ENCODE measurements at regions not wholly inside any gene's neighbourhood (a gene's known extent, or its start where the extent isn't known, plus 50 kb on each side); places are given as distances from the start of the nearest gene placed in this dataset.

DNA sequence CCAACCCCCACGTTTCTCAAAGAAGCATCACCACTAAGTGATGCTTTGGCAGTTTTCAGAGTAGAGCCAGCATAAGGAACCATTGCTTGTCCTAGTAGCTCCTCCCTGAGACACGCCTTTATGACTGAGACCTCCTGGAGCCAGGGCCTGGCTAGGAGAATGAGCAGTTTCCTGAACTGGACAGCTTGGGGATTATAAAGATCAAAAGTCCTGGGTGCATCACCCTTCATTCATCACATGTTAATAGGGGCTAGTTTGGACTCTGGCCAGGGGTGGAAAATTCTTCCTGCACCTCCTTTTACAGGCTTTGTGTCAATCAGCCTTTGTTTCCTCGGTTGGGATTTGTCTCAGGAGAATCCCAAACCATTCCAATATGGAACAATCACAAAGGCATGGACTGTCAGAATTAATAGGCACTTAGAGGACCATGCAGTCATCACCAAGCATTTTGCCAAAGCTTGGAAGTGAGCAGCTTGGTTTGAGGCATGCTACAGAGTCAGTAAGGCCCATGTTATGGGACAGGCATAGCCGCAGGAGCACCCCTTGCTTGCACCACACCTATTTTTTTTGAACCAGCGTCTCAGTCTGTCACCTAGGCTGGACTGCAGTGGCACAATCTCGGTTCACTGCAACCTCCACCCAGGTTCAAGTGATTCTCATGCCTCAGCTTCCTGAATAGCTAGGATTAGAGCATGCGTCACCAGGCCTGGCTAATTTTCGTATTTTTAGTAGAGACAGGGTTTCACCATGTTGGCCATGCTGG is 64.9 kb upstream of the TGM3 start:
- DNase-seq (ENCODE audit: low read depth, low spot score), result peak; percentile 29
- in situ Hi-C loops (cut with HindIII; ENCODE audit: low pct_unique_long_range_greater_than_20kb, low sequenced_read_pairs), result no loop called here

GRCh38 chr20:2231701-2232100 is 64.1 kb upstream of the TGM3 start:
- no peak for DNase-seq (ENCODE audit: low read depth, low spot score)
- in situ Hi-C loops (cut with HindIII; ENCODE audit: low pct_unique_long_range_greater_than_20kb, low sequenced_read_pairs), result no loop called here

DNA sequence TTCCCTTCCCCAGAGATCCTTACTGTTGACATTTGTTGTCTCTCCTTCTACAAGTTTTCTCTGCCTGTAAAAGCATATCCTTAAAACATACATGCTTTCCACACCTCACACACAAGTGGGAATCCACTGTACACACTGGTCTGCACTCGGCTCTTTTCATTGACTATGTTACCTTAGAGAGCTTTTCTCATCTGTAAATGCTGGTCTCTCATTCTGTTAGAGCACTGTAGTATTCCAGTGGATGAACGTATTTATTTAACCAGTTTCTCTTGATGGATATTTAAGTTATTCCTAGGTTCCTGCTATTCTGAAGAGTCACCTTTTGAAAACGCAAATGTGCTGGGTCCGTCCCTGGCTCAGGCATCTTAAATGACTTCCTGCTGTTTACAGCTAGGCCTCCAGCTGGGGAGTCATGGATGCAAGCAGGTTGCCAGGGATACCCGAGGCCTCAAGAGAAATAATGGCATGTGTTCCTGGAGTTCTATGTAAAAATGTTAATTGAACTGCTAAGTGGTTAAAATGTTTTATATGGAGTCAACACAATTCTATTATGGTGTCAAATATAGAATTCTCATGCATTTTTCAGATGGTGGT is 61.1 kb upstream of the TGM3 start:
- in situ Hi-C loops (cut with HindIII; ENCODE audit: low pct_unique_long_range_greater_than_20kb, low sequenced_read_pairs), result no loop called here
- DNase-seq (ENCODE audit: low read depth, low spot score), result no peak

DNA sequence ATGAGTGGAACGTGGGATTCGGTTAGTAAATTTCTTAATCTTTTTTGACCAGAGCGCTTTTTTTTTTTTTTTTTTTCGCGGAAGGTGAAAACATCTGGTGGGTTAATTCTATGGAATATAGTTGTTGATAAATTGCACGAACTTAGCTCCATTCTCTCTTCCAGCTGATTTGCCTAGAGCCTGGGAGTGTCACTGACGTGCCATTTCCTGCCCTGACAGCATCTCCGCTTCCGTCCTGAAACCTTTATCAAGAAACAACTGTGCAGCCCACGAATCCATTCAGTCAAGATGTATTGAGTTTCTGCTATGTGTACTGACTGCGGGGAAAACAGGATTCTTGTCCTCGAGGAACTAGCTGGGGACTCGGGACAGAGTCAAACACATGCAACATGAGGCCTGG is 59.5 kb upstream of the TGM3 start:
- in situ Hi-C loops (cut with HindIII; ENCODE audit: low pct_unique_long_range_greater_than_20kb, low sequenced_read_pairs), result no loop called here
- no peak for DNase-seq (ENCODE audit: low read depth, low spot score)

DNA sequence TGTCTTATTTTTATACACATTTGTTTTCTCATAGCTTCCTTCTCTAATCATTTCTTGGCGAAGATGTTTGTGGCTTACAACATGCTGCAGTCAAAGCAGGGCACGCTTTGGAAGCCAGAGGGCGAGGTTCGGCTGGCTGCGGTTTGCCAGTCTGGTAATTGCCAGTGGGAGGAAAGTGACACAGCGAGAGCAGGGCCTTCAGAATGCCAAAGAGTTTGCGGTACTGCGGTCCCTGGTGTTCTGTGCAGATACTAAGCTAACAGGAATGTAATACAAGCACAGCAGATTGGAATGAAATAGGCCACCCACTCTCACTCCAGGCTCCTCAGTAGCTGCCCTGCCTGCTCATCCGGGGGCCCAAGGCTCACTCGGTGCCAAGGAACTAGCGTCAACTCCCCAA is 58.7 kb upstream of the TGM3 start:
- no peak for DNase-seq (ENCODE audit: low read depth, low spot score)
- in situ Hi-C loops (cut with HindIII; ENCODE audit: low pct_unique_long_range_greater_than_20kb, low sequenced_read_pairs), result no loop called here

DNA sequence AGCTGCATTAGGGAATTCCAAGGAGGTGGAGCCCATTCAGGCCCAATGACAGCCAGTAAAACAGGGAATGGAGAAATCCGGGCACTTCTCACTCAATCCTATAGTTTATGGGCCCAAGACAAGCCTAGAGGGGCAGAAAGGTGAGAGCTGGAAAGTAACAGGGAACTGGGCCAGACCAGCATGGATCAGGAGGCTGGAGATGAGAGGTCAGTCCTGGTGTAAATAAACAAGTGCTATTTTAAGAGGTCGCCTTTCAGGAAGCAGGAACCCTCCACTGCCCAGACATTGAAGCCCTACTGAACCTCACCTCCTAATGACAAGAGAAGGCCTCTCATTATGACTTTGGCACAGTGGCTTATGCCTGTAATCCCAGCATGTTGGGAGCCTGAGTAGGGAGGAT is 57.2 kb upstream of the TGM3 start:
- no peak for DNase-seq (ENCODE audit: low read depth, low spot score)
- in situ Hi-C loops (cut with HindIII; ENCODE audit: low pct_unique_long_range_greater_than_20kb, low sequenced_read_pairs), result no loop called here

DNA sequence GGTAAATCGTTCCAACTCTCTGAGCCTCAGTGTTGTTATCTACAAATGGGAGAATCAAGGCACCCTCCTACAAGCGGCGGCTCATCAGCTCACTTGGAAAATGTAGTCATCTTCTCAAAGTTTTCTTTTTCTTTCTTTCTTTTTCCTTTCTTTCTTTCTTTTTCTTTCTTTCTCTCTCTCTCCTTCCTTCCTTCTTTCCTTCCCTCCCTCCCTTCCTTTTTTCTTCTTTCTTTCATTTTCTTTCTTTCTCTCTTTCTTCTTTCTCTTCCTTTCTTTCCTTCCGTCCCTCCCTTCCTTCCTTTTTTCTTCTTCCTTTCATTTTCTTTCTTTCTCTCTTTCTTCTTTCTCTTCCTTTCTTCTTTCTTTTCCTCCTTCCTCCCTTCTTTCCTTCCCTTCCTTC is 55.0 kb upstream of the TGM3 start:
- in situ Hi-C loops (cut with HindIII; ENCODE audit: low pct_unique_long_range_greater_than_20kb, low sequenced_read_pairs), result no loop called here
- no peak for DNase-seq (ENCODE audit: low read depth, low spot score)

DNA sequence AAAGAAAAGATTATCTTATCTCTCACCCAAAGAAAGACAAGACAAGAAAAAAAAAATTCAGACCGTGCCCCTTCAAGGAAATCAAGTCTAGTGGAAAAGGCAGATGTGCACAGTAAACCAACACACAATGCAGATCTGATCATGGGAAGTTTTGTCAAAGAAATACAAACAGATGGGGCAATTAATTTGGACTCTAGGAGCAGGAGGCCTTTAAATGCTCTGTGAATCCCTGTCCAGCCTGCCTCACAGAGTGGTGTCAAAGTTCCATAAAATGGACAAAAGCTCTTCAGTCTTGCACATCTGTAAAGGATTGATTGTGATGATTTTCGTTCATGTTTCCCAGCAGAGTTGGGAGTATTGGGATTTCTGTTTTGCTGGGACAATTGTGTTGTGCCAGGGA is 53.1 kb upstream of the TGM3 start:
- in situ Hi-C loops (cut with HindIII; ENCODE audit: low pct_unique_long_range_greater_than_20kb, low sequenced_read_pairs), result no loop called here
- no peak for DNase-seq (ENCODE audit: low read depth, low spot score)

DNA sequence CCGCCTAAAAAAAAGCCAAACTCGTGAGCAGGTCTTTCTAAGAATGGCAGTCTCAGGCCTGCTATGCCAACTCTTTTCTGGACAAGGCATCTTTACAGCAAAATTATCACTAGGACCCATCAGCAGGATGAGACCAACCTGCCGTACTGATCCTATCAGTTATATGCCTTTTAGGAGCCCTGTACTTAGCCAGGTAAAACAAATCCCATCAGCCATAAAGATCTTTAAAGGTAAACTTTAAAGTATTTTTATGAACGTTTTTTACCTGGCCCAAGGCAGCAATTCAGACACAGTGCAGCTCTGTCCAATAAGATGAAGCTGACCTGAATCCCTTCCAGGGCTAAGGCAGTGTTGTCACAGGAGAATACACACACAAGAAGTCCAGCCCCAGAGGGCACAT is 51.3 kb upstream of the TGM3 start:
- DNase-seq (ENCODE audit: low read depth, low spot score), result no peak
- in situ Hi-C loops (cut with HindIII; ENCODE audit: low pct_unique_long_range_greater_than_20kb, low sequenced_read_pairs), result no loop called here

GRCh38 chr20:2244993-2245392 is 50.8 kb upstream of the TGM3 start:
- in situ Hi-C loops (cut with HindIII; ENCODE audit: low pct_unique_long_range_greater_than_20kb, low sequenced_read_pairs), result no loop called here
- no peak for DNase-seq (ENCODE audit: low read depth, low spot score)

- in situ Hi-C loops (cut with HindIII; ENCODE audit: low pct_unique_long_range_greater_than_20kb, low sequenced_read_pairs), result no loop called here
Observed at GRCh38 chr20:2245637-2246036, 50.2 kb upstream of the TGM3 start.

More at GRCh38 chr20:2245637-2246036, 50.2 kb upstream of the TGM3 start:
- DNase-seq (ENCODE audit: low read depth, low spot score), result no peak
